Stimulated activated CD4-positive, alpha-beta T cell treated with anti-CD3 and anti-CD28 coated beads, Interleukin-1b, Interleukin-23, amount 100 ng/mL, for 48 hours (primary cell): ENCODE measurements at regions not wholly inside any gene's neighbourhood (a gene's known extent, or its start where the extent isn't known, plus 50 kb on each side); places are given as distances from the start of the nearest gene placed in this dataset.

Source experiments
- DNase-seq: peaks from one replicate; pipeline ENCODE4 v3.0.0-alpha.2; 2020

GRCh38 chr11:130617001-130617400, 168.6 kb downstream of the ADAMTS15 start:
- no peak for DNase-seq

DNA sequence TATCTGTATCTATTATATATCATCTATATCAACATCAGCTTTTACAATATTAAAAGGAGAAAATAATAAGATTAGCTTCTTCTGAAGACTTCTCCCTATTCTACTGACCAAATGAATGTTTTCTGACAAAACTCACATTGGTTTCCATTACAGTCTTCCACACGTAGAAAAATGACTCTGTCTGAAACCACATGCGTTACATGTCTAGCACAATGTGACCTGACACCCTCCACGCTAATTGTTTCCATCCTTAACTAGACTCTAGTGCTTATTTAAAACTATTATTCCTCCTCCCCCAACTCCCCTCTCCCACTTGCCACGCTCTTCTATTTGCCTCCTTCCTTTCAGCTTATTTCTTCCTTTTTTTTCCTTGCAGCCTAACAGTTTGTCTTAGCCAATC, 172.1 kb downstream of the ADAMTS15 start:
- no peak for DNase-seq

- no peak for DNase-seq
These were observed 173.7 kb downstream of the ADAMTS15 start for GRCh38 chr11:130622141-130622542.

- no peak for DNase-seq
These were observed 175.5 kb downstream of the ADAMTS15 start for GRCh38 chr11:130623670-130624668.

GRCh38 chr11:130624971-130625544, 176.6 kb downstream of the ADAMTS15 start:
- no peak for DNase-seq

DNA sequence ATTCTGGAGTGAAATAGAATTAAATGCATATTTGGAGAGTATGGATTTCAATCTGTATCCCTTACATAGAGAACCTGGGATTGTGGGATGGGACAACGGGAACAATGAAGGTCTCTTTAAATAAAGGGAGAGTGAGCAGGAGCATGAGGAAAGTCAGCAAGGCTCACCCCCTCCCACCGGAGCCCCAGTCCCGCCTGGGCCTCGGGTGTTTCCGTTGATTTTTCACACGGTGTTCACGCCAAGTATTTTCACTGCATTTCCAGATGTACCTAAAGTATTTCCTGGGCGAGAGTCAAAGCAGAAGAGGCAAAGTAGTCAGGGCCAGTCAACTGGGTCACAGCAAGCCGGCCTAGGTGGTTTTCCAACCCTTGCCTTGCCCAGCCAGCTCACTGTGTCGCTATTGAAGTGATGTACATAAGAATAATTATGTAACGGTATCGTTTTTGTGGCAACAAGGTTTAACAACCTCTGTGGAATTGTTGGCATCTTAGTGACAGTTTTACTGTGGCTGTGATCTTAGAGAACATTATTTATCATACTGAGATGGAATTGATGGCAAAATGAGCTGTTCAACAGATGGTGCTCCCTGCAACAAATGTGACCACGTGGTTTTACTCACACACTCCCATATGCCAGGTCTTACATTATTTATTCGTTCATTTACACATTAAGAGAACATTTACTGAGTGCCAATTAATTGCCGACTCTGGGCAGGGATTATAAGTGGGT, 177.3 kb downstream of the ADAMTS15 start:
- DNase-seq: no peak

- no peak for DNase-seq
These were observed 180.6 kb downstream of the ADAMTS15 start for GRCh38 chr11:130629039-130629438.

- DNase-seq: peak; percentile 26
These were observed 182.7 kb downstream of the ADAMTS15 start for GRCh38 chr11:130631119-130631518.

DNA sequence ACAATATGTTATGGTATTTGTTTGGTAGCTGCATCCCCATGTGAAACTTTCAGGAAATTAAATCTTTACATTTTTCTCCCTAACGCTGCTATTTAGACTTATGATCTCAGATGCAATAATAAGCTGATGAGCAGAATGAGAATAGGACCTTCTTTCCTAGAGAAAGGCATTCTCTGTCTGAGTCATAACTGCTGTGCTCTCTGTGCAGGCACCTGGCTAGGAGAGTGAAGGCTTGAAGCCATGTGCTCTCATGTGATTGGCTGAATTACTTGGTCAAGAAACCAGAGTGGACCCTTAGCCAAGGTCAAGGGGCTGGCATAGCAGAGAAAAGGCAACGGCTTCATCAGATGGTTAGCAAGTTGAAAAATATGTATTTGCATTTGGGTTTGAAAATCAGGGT, 185.0 kb downstream of the ADAMTS15 start:
- no peak for DNase-seq

- DNase-seq: no peak
These were observed 185.7 kb downstream of the ADAMTS15 start for GRCh38 chr11:130634186-130634585.

DNA sequence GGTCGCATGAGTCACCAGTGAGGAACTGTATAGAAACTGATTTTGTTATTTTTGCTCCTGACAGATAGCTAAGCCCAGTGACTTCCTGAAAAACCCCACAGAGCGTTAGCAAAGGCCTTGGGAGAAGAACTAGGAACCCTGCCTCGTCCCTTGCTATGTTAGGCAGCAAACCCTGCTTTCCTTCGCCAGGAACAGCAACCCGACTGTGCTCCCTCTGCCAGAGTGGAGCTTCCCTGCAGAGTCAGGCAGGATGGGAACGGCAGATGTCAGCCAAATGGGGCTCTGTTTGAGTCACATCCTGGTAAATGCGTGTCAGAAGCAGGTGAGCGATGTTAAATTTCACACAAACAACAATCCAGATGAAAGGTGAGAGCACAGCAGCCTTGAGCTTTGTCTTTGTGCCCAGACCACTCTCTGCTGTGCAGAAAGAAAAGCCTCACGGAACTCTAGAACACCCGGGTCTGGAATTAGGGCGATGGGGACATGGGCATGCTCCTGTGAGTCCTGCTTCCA, 186.6 kb downstream of the ADAMTS15 start:
- DNase-seq: peak; percentile 18

- no peak for DNase-seq
These were observed 187.6 kb downstream of the ADAMTS15 start for GRCh38 chr11:130635937-130636630.

DNA sequence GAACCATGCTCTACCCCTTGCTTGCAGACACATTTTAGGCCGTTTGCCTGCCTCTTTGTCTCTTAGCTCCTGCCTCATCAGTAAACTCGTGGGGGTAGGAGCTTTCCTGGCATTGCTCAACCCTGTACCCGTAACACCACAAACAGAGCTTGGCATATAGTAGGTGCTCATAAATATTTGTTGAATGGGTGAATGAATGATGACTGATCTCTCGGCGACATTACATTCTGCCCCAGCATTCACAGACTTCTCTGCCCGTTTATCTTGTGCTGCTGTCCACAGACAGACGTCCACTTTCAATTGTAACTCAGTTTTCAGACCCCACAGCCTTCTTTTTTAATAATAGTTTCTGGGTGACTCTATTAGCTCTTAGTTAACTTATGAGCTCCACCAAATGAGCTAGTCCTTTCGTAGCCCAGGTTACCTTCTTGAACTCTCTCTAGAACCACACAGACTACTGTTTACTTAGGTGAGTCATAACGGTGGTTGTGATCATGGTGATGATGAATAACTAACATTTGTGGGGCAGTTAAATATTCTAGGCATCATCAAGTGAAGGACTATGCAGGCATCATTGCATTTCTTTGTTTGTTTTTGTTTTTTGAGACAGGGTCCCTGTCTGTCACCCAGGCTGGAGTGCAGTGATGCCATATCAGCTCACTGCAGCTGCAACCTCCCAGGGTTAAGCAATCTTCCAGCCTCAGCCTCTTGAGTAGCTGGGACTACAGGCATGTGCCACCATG, 188.4 kb downstream of the ADAMTS15 start:
- DNase-seq: no peak

GRCh38 chr11:130637566-130637965, 189.1 kb downstream of the ADAMTS15 start:
- no peak for DNase-seq

DNA sequence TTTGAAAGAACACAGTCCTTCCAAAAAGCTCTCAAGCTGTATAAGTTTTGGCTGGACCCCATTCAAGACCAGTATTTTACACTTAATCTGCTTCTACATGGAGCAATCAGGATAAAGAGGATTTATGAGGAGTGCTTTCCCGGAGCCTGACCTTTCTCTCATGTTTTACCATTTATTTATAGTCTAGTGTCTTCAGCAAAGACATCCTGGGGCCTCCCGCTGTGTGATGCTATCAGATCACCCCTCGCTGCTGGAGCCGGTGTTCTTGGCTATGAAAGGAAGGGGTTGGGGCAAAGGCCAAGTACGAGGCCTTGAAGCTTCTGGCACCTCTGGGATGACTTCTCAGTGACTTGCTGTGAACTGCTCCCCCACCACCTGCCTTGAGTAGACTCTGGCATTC, 189.6 kb downstream of the ADAMTS15 start:
- no peak for DNase-seq

- DNase-seq: no peak
These were observed 190.2 kb downstream of the ADAMTS15 start for GRCh38 chr11:130638624-130639023.

GRCh38 chr11:130639369-130639768, 190.9 kb downstream of the ADAMTS15 start:
- DNase-seq: no peak

- DNase-seq: no peak
These were observed 192.1 kb downstream of the ADAMTS15 start for GRCh38 chr11:130640526-130640925.

DNA sequence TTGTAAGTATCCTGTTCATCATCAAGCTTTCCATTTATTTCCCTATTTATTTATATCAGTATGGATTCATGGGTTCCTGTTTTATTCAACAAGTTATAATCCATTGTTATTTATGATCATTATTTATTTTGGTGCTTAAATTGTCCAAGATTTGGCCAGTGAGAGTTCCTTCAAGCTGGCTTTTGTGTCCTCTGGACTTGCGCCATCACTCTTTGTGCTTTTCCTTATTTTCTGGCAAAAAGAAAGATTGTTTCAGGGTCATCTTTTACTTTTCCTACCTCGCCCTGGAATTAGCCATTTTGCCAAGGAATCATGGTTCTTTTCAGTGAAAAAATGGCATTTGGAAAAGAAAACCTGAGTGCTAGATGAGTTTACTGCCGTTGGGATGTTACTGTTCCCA, 193.4 kb downstream of the ADAMTS15 start:
- no peak for DNase-seq

- no peak for DNase-seq
These were observed 194.5 kb downstream of the ADAMTS15 start for GRCh38 chr11:130642994-130643393.

- DNase-seq: no peak
These were observed 195.7 kb downstream of the ADAMTS15 start for GRCh38 chr11:130644187-130644586.
